HL-60 (cell line): ENCODE measurements at regions not wholly inside any gene's neighbourhood (a gene's known extent, or its start where the extent isn't known, plus 50 kb on each side); places are given as distances from the start of the nearest gene placed in this dataset.

ENCODE experiments used
- DNase-seq, 2 experiments: peaks; one replicate each; pipeline ENCODE4 v3.0.0-alpha.2; 2010 to 2020; ENCODE audit warnings: low read depth in 1 of 2, low spot score in 1 of 2
- H3K27ac ChIP-seq: fragments of 250-450 bp; sonication (Bioruptor Pico); replicated peaks from 2 replicates; pipeline ENCODE4 v1.5.1; 2020; ENCODE audit warnings: mild to moderate bottlenecking, moderate library complexity
- H3K27me3 ChIP-seq: fragments of 250-450 bp; sonication (Bioruptor Pico); 2 replicates; pipeline ENCODE4 v1.5.1; 2021; ENCODE audit warnings: mild to moderate bottlenecking, moderate library complexity; ENCODE audit not compliant: insufficient read depth, poor library complexity, severe bottlenecking
- H3K4me3 ChIP-seq: replicated peaks from 2 replicates; pipeline ENCODE4 v1.5.1; 2011; ENCODE audit warnings: mild to moderate bottlenecking, control low read depth, low read length; ENCODE audit not compliant: insufficient read depth
- CTCF ChIP-seq: IDR thresholded peaks from one replicate; pipeline ENCODE4 v1.5.1; 2011; ENCODE audit warnings: low read length, control low read depth, inconsistent platforms; ENCODE audit not compliant: insufficient read depth
- GABPA ChIP-seq: IDR thresholded peaks from 2 replicates; pipeline ENCODE4 v1.6.1; 2012; ENCODE audit warnings: low read depth
- POLR2AphosphoS5 ChIP-seq: IDR thresholded peaks from 2 replicates; pipeline ENCODE4 v1.6.1; 2012; ENCODE audit warnings: low read depth
- REST ChIP-seq: IDR thresholded peaks from 2 replicates; pipeline ENCODE4 v1.6.1; 2012; ENCODE audit warnings: low read depth; ENCODE audit not compliant: insufficient replicate concordance
- SPI1 ChIP-seq: IDR thresholded peaks from 2 replicates; pipeline ENCODE4 v1.6.1; 2012; ENCODE audit warnings: low read depth, mild to moderate bottlenecking, borderline replicate concordance

GRCh38 chr2:126389446-126389845 lies 266.5 kb upstream of the GYPC start:
- Histone ChIP-seq H3K27ac (no peak overlapping the region), H3K4me3 (no peak overlapping the region), H3K27me3 (no peaks in the 10 kb centered on the region)
- TF ChIP-seq CTCF (no peak), REST (no peak), GABPA (no peak), POLR2AphosphoS5 (no peak), SPI1 (no peak)
- DNase-seq = no peak

GRCh38 chr2:126392889-126393288 lies 263.1 kb upstream of the GYPC start:
- no peak for DNase-seq
- Histone ChIP-seq H3K27me3 (no peaks in the 10 kb centered on the region), H3K4me3 (no peak overlapping the region), H3K27ac (no peak overlapping the region)
- no peak for TF ChIP-seq CTCF
- TF ChIP-seq SPI1 = no peak
- no peak for TF ChIP-seq REST
- no peak for TF ChIP-seq GABPA
- no peak for TF ChIP-seq POLR2AphosphoS5

- peak in 1 of 2 experiments; percentile 30 for DNase-seq
- no peak overlapping the region for H3K27ac ChIP-seq
- TF ChIP-seq GABPA (no peak), CTCF (peak; percentile 3)
- H3K4me3 ChIP-seq = no peak overlapping the region
- no peaks in the 10 kb centered on the region for H3K27me3 ChIP-seq
Observed at GRCh38 chr2:126399001-126399400, 257.0 kb upstream of the GYPC start.

GRCh38 chr2:126403039-126403628 lies 252.8 kb upstream of the GYPC start:
- TF ChIP-seq REST = no peak
- TF ChIP-seq CTCF = no peak
- TF ChIP-seq SPI1 = no peak
- no peak for TF ChIP-seq POLR2AphosphoS5
- no peak for TF ChIP-seq GABPA
- Histone ChIP-seq H3K27me3 (no peaks in the 10 kb centered on the region), H3K27ac (no peak overlapping the region), H3K4me3 (no peak overlapping the region)
- no peak for DNase-seq
